HCT116 (cell line): ENCODE measurements at regions not wholly inside any gene's neighbourhood (a gene's known extent, or its start where the extent isn't known, plus 50 kb on each side); places are given as distances from the start of the nearest gene placed in this dataset.

Source experiments
- EGR1 ChIP-seq: IDR thresholded peaks from 2 replicates; pipeline ENCODE4 v1.6.1; 2012; ENCODE audit warnings: low read depth
- EZH2 ChIP-seq: fragments of 200-600 bp; sonication (generic); IDR thresholded peaks from 2 replicates; pipeline ENCODE4 v1.6.1; 2017; ENCODE audit warnings: antibody characterized with exemption, mixed run types
- JUND ChIP-seq: IDR thresholded peaks from 2 replicates; pipeline ENCODE4 v1.6.1; 2012
- POLR2A ChIP-seq: IDR thresholded peaks from 2 replicates; pipeline ENCODE4 v1.7.0; 2011; ENCODE audit warnings: borderline replicate concordance; ENCODE audit not compliant: insufficient read depth, insufficient read length; ENCODE audit errors: extremely low read depth
- POLR2AphosphoS5 ChIP-seq: IDR thresholded peaks from 2 replicates; pipeline ENCODE4 v1.6.1; 2011; ENCODE audit warnings: mild to moderate bottlenecking, low read depth, low read length, moderate library complexity
- SRF ChIP-seq: IDR thresholded peaks from 2 replicates; pipeline ENCODE4 v1.6.1; 2012; ENCODE audit warnings: low read depth
- YY1 ChIP-seq: IDR thresholded peaks from 2 replicates; pipeline ENCODE4 v1.6.1; 2011; ENCODE audit warnings: low read length, low read depth, moderate library complexity, mild to moderate bottlenecking; ENCODE audit not compliant: insufficient replicate concordance; ENCODE audit errors: extremely low read depth
- TF ChIP-seq, protein P1 (sequence below), 3 experiments: fragments of 200-600 bp in 1 of 3; sonication (generic) in 1 of 3; IDR thresholded peaks in 2 of 3; conservative IDR thresholded peaks in 1 of 3; 2 replicates each; pipeline ENCODE4 v1.5.1; 2012 to 2017; ENCODE audit warnings: low read depth in 2 of 3, low read length in 2 of 3, antibody characterized with exemption in 1 of 3, borderline replicate concordance in 1 of 3, control low read depth in 1 of 3, mild to moderate bottlenecking in 1 of 3, mixed read lengths in 1 of 3, mixed run types in 1 of 3, moderate library complexity in 1 of 3; ENCODE audit not compliant: insufficient read depth in 1 of 3
- TF ChIP-seq, protein P2 (sequence below): IDR thresholded peaks from 2 replicates; pipeline ENCODE4 v1.6.1; 2012; ENCODE audit warnings: low read depth

- TF ChIP-seq EZH2 (no peak), POLR2AphosphoS5 (no peak), YY1 (no peak), SRF (no peak), POLR2A (no peak), JUND (no peak), EGR1 (no peak)
- TF ChIP-seq, protein P1, sequence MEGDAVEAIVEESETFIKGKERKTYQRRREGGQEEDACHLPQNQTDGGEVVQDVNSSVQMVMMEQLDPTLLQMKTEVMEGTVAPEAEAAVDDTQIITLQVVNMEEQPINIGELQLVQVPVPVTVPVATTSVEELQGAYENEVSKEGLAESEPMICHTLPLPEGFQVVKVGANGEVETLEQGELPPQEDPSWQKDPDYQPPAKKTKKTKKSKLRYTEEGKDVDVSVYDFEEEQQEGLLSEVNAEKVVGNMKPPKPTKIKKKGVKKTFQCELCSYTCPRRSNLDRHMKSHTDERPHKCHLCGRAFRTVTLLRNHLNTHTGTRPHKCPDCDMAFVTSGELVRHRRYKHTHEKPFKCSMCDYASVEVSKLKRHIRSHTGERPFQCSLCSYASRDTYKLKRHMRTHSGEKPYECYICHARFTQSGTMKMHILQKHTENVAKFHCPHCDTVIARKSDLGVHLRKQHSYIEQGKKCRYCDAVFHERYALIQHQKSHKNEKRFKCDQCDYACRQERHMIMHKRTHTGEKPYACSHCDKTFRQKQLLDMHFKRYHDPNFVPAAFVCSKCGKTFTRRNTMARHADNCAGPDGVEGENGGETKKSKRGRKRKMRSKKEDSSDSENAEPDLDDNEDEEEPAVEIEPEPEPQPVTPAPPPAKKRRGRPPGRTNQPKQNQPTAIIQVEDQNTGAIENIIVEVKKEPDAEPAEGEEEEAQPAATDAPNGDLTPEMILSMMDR (IDR thresholded peaks at IDR 0.05 in 2 of 3, conservative IDR thresholded peaks at IDR 0.05 in 1 of 3; ENCODE audit: borderline replicate concordance in 1 of 3, insufficient read depth in 1 of 3, low read depth in 2 of 3, low read length in 2 of 3) = no peak
- TF ChIP-seq, protein P2, sequence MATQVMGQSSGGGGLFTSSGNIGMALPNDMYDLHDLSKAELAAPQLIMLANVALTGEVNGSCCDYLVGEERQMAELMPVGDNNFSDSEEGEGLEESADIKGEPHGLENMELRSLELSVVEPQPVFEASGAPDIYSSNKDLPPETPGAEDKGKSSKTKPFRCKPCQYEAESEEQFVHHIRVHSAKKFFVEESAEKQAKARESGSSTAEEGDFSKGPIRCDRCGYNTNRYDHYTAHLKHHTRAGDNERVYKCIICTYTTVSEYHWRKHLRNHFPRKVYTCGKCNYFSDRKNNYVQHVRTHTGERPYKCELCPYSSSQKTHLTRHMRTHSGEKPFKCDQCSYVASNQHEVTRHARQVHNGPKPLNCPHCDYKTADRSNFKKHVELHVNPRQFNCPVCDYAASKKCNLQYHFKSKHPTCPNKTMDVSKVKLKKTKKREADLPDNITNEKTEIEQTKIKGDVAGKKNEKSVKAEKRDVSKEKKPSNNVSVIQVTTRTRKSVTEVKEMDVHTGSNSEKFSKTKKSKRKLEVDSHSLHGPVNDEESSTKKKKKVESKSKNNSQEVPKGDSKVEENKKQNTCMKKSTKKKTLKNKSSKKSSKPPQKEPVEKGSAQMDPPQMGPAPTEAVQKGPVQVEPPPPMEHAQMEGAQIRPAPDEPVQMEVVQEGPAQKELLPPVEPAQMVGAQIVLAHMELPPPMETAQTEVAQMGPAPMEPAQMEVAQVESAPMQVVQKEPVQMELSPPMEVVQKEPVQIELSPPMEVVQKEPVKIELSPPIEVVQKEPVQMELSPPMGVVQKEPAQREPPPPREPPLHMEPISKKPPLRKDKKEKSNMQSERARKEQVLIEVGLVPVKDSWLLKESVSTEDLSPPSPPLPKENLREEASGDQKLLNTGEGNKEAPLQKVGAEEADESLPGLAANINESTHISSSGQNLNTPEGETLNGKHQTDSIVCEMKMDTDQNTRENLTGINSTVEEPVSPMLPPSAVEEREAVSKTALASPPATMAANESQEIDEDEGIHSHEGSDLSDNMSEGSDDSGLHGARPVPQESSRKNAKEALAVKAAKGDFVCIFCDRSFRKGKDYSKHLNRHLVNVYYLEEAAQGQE = no peak
These were observed 279.4 kb upstream of the NXPH2 start for GRCh38 chr2:139059617-139060016.
